Left lung (tissue), 4 donors: ENCODE measurements at regions not wholly inside any gene's neighbourhood (a gene's known extent, or its start where the extent isn't known, plus 50 kb on each side); places are given as distances from the start of the nearest gene placed in this dataset.

Source experiments
- ATAC-seq: fragments of 200-7000 bp; cut with Tn5 transposase; one replicate; pipeline ENCODE4 v1.9.1; 2020; ENCODE audit warnings: moderate library complexity
- DNase-seq, 4 donors: peaks; one replicate each; pipeline ENCODE4 v3.0.0-alpha.2; 2013 to 2020
- H3K27ac ChIP-seq, 2 donors: fragments of 200-600 bp; sonication (generic) in 1 of 2; one replicate each; pipeline versions ENCODE4 v1.5.0 to v1.8.0; 2020 to 2021
- H3K27me3 ChIP-seq, 2 donors: fragments of 200-600 bp; sonication (generic) in 1 of 2; one replicate each; pipeline versions ENCODE4 v1.5.0 to v1.8.0; 2020 to 2021
- H3K36me3 ChIP-seq, 2 donors: fragments of 200-600 bp; sonication (generic) in 1 of 2; one replicate each; pipeline versions ENCODE4 v1.5.0 to v1.8.0; 2020 to 2021
- H3K4me1 ChIP-seq, 2 donors: fragments of 200-600 bp; one replicate each; pipeline ENCODE4 v1.8.0; 2021
- H3K4me3 ChIP-seq, 2 donors: fragments of 200-600 bp; sonication (generic) in 1 of 2; one replicate each; pipeline versions ENCODE4 v1.5.0 to v1.8.0; 2020 to 2021; ENCODE audit warnings: mild to moderate bottlenecking in 1 of 2
- H3K9me3 ChIP-seq, 2 donors: fragments of 200-600 bp; sonication (generic) in 1 of 2; one replicate each; pipeline versions ENCODE4 v1.5.0 to v1.8.0; 2020 to 2021
- CTCF ChIP-seq, 2 donors: fragments of 200-600 bp; sonication (generic) in 1 of 2; IDR thresholded peaks; one replicate each; pipeline versions ENCODE4 v1.5.0 to v1.8.0; 2021; ENCODE audit warnings: antibody characterized with exemption in 2 of 2
- intact Hi-C, 2 donors: fragments of 100-400 bp; cut with DNase I; formaldehyde crosslinking; loops; one replicate each; pipeline versions ENCODE4 v1.11.2 to v1.14.2; 2022
- donor health status: DM: no; HTN: yes; CAD: no.
- donor health status: DM: no; HTN: no; CAD: no.

GRCh38 chr6:148128014-148128730 is 214.5 kb upstream of the SASH1 start:
- H3K36me3 ChIP-seq: no peaks in the 10 kb centered on the region
- TF ChIP-seq CTCF (IDR thresholded peaks at IDR 0.05): no peak
- H3K27me3 ChIP-seq: no peaks in the 10 kb centered on the region
- H3K27ac ChIP-seq: no peak overlapping the region
- no peaks in the 10 kb centered on the region for H3K4me1 ChIP-seq
- H3K4me3 ChIP-seq: no peak overlapping the region
- ATAC-seq (no peak), DNase-seq (no peak)
- intact Hi-C loops: no loop called here
- no peaks in the 10 kb centered on the region for H3K9me3 ChIP-seq

- H3K9me3 ChIP-seq: peaks cover 0 to 10% of the 10 kb centered on the region in 2 donors
- no peak overlapping the region for H3K4me3 ChIP-seq
- no peak overlapping the region for H3K27ac ChIP-seq
- no peaks in the 10 kb centered on the region for H3K36me3 ChIP-seq
- H3K4me1 ChIP-seq: no peaks in the 10 kb centered on the region
- DNase-seq (peak in 2 of 4 donors; percentile 58 to 59), ATAC-seq (no peak)
- no peak for TF ChIP-seq CTCF (IDR thresholded peaks at IDR 0.05)
- intact Hi-C loops: no loop called here
- no peaks in the 10 kb centered on the region for H3K27me3 ChIP-seq
These were observed 208.0 kb upstream of the SASH1 start for GRCh38 chr6:148134592-148134991.

GRCh38 chr6:148136586-148136985 is 206.1 kb upstream of the SASH1 start:
- ATAC-seq (no peak), DNase-seq (peak in 1 of 4 donors; percentile 21)

GRCh38 chr6:148137652-148138051 is 205.0 kb upstream of the SASH1 start:
- ATAC-seq (no peak), DNase-seq (no peak)
- H3K4me3 ChIP-seq: no peak overlapping the region
- H3K27me3 ChIP-seq: no peaks in the 10 kb centered on the region
- TF ChIP-seq CTCF (IDR thresholded peaks at IDR 0.05): no peak
- H3K27ac ChIP-seq: no peak overlapping the region
- H3K4me1 ChIP-seq: no peaks in the 10 kb centered on the region
- H3K36me3 ChIP-seq: no peaks in the 10 kb centered on the region
- intact Hi-C loops: no loop called here
- peaks cover 0 to 10% of the 10 kb centered on the region in 2 donors for H3K9me3 ChIP-seq

More at GRCh38 chr6:148136586-148136985, 206.1 kb upstream of the SASH1 start:
- Histone ChIP-seq H3K4me3 (no peak overlapping the region), H3K27ac (no peak overlapping the region), H3K4me1 (no peaks in the 10 kb centered on the region), H3K36me3 (no peaks in the 10 kb centered on the region), H3K27me3 (no peaks in the 10 kb centered on the region), H3K9me3 (peaks cover 0 to 10% of the 10 kb centered on the region in 2 donors)
- no peak for TF ChIP-seq CTCF (IDR thresholded peaks at IDR 0.05)
- intact Hi-C loops: no loop called here

- intact Hi-C loops: no loop called here
- no peak for TF ChIP-seq CTCF (IDR thresholded peaks at IDR 0.05)
- H3K4me1 ChIP-seq: no peaks in the 10 kb centered on the region
These were observed 204.1 kb upstream of the SASH1 start for GRCh38 chr6:148138573-148138972.

More at GRCh38 chr6:148138573-148138972, 204.1 kb upstream of the SASH1 start:
- H3K27ac ChIP-seq: no peak overlapping the region
- H3K4me3 ChIP-seq: no peak overlapping the region
- peaks cover 0 to 10% of the 10 kb centered on the region in 2 donors for H3K9me3 ChIP-seq
- no peaks in the 10 kb centered on the region for H3K27me3 ChIP-seq
- H3K36me3 ChIP-seq: no peaks in the 10 kb centered on the region
- no peak for ATAC-seq
- DNase-seq: peak in 1 of 4 donors; percentile 30
